ENCODE measurements at regions not wholly inside any gene's neighbourhood (a gene's known extent, or its start where the extent isn't known, plus 50 kb on each side); places are given as distances from the start of the nearest gene placed in this dataset.

DNA sequence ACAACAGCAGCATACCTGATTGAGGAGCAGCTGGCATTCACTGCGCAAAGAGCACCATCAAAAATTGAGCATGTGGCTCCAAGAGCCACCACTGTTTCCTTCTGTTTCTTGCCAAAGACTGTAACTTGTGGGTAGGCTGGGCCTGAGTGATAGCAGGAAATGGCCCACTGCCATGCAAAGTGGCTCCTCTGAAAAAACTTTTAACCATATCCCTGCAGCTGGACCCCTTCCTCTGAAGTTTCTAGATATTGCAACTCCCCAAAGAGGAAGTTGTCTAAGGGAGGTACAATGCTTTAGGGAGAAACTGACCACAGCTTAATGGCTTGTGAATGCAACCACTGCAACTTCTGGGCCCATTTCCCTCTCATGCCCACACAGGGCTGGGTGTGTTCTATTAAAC lies 355.4 kb upstream of the PDE4D start:
- CTCF ChIA-PET, result interaction anchor here (2.3 kb wide), 1 partner anchor 38 kb away, joined by 6 read pairs; no protein-coding TSS in a partner anchor
- intact Hi-C loops (cut with micrococcal nuclease) (no loop called here), dilution Hi-C loops (cut with MboI; ENCODE audit: extremely low pct_ligation_motif_present, low sequenced_read_pairs) (no loop called here)
- Histone ChIP-seq H3K79me2 (ENCODE audit: control insufficient read depth, insufficient read depth, low read length) (no peaks in the 10 kb centered on the region), H3K4me2 (ENCODE audit: insufficient read depth, low read length) (no peak overlapping the region), H3K27ac (ENCODE audit: insufficient read depth, low read depth, low read length) (no peak overlapping the region), H3K9me1 (replicated peaks; ENCODE audit: control insufficient read depth, extremely low read depth, insufficient read depth, low read length) (no peaks in the 10 kb centered on the region), H4K20me1 (replicated peaks; ENCODE audit: control insufficient read depth, extremely low read depth, insufficient read depth, low read length) (no peaks in the 10 kb centered on the region), H3K4me1 (ENCODE audit: control insufficient read depth, extremely low read depth, insufficient read depth, low read length) (no peaks in the 10 kb centered on the region), H3K4me3 (replicated peaks in 1 of 3; ENCODE audit: insufficient read depth in 1 of 3, low read depth in 1 of 3, low read length in 3 of 3) (no peak overlapping the region), H2AFZ (ENCODE audit: low read depth, low read length) (no peak overlapping the region), H3K9me3 (replicated peaks; ENCODE audit: control insufficient read depth, insufficient read depth, low read length) (no peaks in the 10 kb centered on the region), H3K9ac (replicated peaks; ENCODE audit: extremely low read depth, insufficient read depth, low read length) (no peak overlapping the region), H3K36me3 (ENCODE audit: control insufficient read depth in 2 of 2, extremely low read depth in 1 of 2, insufficient read depth in 2 of 2, low read length in 2 of 2) (no peaks in the 10 kb centered on the region), H3K27me3 (ENCODE audit: control insufficient read depth in 2 of 2, insufficient read depth in 2 of 2, low read length in 2 of 2) (peaks cover 0 to 5% of the 10 kb centered on the region in 2 experiments)
- TF ChIP-seq, protein P1, sequence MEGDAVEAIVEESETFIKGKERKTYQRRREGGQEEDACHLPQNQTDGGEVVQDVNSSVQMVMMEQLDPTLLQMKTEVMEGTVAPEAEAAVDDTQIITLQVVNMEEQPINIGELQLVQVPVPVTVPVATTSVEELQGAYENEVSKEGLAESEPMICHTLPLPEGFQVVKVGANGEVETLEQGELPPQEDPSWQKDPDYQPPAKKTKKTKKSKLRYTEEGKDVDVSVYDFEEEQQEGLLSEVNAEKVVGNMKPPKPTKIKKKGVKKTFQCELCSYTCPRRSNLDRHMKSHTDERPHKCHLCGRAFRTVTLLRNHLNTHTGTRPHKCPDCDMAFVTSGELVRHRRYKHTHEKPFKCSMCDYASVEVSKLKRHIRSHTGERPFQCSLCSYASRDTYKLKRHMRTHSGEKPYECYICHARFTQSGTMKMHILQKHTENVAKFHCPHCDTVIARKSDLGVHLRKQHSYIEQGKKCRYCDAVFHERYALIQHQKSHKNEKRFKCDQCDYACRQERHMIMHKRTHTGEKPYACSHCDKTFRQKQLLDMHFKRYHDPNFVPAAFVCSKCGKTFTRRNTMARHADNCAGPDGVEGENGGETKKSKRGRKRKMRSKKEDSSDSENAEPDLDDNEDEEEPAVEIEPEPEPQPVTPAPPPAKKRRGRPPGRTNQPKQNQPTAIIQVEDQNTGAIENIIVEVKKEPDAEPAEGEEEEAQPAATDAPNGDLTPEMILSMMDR (IDR thresholded peaks at IDR 0.05; ENCODE audit: extremely low read depth in 1 of 2, insufficient read depth in 1 of 2, low read depth in 1 of 2, low read length in 2 of 2), result no peak
- BruUV-seq (replicated peaks), result no TSS peak
- POLR2A ChIA-PET, result no interaction called here
- DNase-seq (ENCODE audit: low read depth, low spot score) (no peak), FAIRE-seq (no peak)

DNA sequence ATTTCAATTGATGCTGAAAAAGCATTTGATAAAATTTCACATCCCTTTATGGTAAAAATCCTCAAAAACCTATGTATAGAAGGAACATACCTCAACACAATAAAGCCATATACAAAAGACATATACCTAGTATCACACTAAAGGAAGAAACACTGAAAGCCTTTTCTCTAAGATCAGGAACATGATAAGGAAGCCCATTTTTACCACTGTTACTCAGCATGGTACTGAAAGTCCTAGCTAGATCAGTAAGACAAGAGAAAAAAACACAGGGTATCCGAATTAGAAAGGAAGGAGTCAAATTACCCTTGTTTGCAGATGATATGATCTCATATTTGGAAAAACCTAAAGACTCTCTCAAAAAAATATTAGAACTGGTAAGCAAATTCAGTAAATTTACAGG lies 350.2 kb upstream of the PDE4D start:
- dilution Hi-C loops (cut with MboI; ENCODE audit: extremely low pct_ligation_motif_present, low sequenced_read_pairs) (no loop called here), intact Hi-C loops (cut with micrococcal nuclease) (no loop called here)
- CTCF ChIA-PET, result no interaction called here
- no TSS peak for BruUV-seq (replicated peaks)
- Histone ChIP-seq H3K9ac (replicated peaks; ENCODE audit: extremely low read depth, insufficient read depth, low read length) (no peak overlapping the region), H4K20me1 (replicated peaks; ENCODE audit: control insufficient read depth, extremely low read depth, insufficient read depth, low read length) (no peaks in the 10 kb centered on the region), H3K9me3 (replicated peaks; ENCODE audit: control insufficient read depth, insufficient read depth, low read length) (no peaks in the 10 kb centered on the region), H3K4me1 (ENCODE audit: control insufficient read depth, extremely low read depth, insufficient read depth, low read length) (no peaks in the 10 kb centered on the region), H3K27me3 (ENCODE audit: control insufficient read depth in 2 of 2, insufficient read depth in 2 of 2, low read length in 2 of 2) (peaks cover 0 to 4% of the 10 kb centered on the region in 2 experiments), H3K9me1 (replicated peaks; ENCODE audit: control insufficient read depth, extremely low read depth, insufficient read depth, low read length) (no peaks in the 10 kb centered on the region), H3K4me2 (ENCODE audit: insufficient read depth, low read length) (no peak overlapping the region), H3K79me2 (ENCODE audit: control insufficient read depth, insufficient read depth, low read length) (no peaks in the 10 kb centered on the region), H3K27ac (ENCODE audit: insufficient read depth, low read depth, low read length) (no peak overlapping the region), H2AFZ (ENCODE audit: low read depth, low read length) (no peak overlapping the region), H3K4me3 (replicated peaks in 1 of 3; ENCODE audit: insufficient read depth in 1 of 3, low read depth in 1 of 3, low read length in 3 of 3) (no peak overlapping the region), H3K36me3 (ENCODE audit: control insufficient read depth in 2 of 2, extremely low read depth in 1 of 2, insufficient read depth in 2 of 2, low read length in 2 of 2) (no peaks in the 10 kb centered on the region)
- DNase-seq (ENCODE audit: low read depth, low spot score) (no peak), FAIRE-seq (no peak)
- POLR2A ChIA-PET, result no interaction called here
- no peak for TF ChIP-seq POLR2A (IDR thresholded peaks at IDR 0.05; ENCODE audit: low read depth, low read length)
- TF ChIP-seq JUN (IDR thresholded peaks at IDR 0.05; ENCODE audit: borderline replicate concordance, insufficient read depth, insufficient read length, low read depth), result no peak
- no peak for TF ChIP-seq POLR2AphosphoS5 (IDR thresholded peaks at IDR 0.05; ENCODE audit: insufficient read depth, low read depth, low read length)
- no peak for TF ChIP-seq EZH2 (IDR thresholded peaks at IDR 0.05; ENCODE audit: borderline replicate concordance, low read depth, low read length, severe bottlenecking)
- no peak for TF ChIP-seq FOS (IDR thresholded peaks at IDR 0.05; ENCODE audit: borderline replicate concordance, insufficient read depth, low read length)
- no peak for TF ChIP-seq MYC (IDR thresholded peaks at IDR 0.05; ENCODE audit: low read depth, low read length)
- TF ChIP-seq, protein P2, sequence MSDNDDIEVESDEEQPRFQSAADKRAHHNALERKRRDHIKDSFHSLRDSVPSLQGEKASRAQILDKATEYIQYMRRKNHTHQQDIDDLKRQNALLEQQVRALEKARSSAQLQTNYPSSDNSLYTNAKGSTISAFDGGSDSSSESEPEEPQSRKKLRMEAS (IDR thresholded peaks at IDR 0.05; ENCODE audit: insufficient read depth, insufficient read length), result no peak
- TF ChIP-seq GATA2 (IDR thresholded peaks at IDR 0.05; ENCODE audit: insufficient read depth, insufficient read length, low read depth, low read length), result no peak
- TF ChIP-seq, protein P1 (IDR thresholded peaks at IDR 0.05; ENCODE audit: extremely low read depth in 1 of 2, insufficient read depth in 1 of 2, low read depth in 1 of 2, low read length in 2 of 2), result no peak

All from endothelial cell of umbilical vein (primary cell).